ENCODE measurements at regions not wholly inside any gene's neighbourhood (a gene's known extent, or its start where the extent isn't known, plus 50 kb on each side); places are given as distances from the start of the nearest gene placed in this dataset.

DNA sequence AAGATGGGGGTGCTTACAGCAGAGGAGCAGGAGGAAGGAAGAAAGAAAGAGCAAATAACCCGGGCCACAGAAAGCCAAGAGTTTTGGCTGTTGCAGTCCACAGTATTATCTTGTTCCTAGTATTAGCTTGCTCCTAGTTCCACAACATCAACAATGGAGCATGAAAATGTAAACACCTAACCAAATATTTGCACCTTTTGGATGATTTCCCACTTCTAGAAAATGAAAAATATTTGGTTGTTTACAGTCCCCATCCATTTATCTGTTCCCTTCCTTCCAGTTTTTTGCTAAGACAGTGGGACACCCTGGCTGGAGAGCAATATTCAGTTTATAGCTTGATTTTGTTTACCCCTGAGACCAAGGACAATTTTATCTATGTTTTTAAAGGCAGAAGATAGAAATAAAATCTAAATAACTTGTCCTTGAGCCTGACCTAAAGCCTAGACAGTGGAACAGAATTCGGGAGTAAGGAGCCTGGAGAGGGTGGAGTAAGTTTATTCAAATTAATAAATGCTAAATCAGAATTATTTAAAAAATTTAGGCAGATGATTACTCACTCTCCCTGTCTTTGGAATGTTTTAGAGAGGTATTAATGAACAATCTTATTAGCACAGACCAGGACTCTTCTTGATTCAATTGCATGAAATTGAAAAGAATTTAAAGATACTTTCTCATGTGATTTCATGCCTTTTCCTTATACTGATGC lies 51.6 kb downstream of the RESF1 start:
- TF ChIP-seq GATA2 (IDR thresholded peaks at IDR 0.05; ENCODE audit: low read depth, low read length), result no peak

DNA sequence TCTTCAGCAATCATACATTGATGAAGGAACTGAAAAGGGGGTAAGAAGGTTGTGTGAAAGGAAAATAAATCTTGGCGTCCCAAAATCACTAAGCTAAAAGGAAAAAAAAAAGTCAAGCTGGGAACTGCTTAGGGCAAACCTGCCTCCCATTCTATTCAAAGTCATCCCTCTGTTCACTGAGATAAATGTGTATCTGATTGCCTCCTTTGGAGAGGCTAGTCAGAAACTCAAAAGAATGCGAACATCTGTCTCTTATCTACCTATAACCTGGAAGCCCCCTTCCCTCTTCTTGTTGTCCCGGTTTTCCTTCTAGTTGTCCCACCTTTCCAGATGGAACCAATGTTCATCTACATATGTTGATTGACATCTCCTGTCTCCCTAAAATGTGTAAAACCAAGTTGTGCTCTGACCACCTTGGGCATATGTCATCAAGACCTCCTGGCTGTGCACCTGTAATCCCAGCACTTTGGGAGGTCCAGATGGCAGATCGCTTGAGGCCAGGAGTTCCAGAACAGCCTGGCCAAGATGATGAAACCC lies 53.1 kb downstream of the RESF1 start:
- TF ChIP-seq GATA3 (IDR thresholded peaks at IDR 0.05; ENCODE audit: low read depth, low read length), result no peak
- no peak for TF ChIP-seq GATA2 (IDR thresholded peaks at IDR 0.05; ENCODE audit: low read depth, low read length)

DNA sequence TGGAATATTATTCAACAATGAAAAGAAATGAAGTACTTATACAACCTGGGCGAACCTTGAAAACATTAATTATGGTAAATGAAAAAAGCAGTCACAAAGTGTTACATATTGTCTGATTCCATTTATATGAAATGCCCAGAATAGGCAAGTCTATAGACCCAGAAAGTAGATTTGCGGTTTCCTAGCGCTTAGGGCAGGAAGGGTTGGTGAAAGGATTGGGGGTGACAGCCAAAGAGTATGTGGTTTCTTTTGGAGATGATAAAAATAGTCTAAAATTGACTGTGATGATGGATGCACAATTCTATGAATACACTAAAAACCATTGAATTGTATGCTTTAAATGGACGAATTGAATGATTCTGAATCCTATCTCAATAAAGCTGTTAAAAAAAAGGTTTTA lies 55.8 kb downstream of the RESF1 start:
- TF ChIP-seq GATA2 (IDR thresholded peaks at IDR 0.05; ENCODE audit: low read depth, low read length) (no peak), GATA3 (IDR thresholded peaks at IDR 0.05; ENCODE audit: low read depth, low read length) (no peak)

DNA sequence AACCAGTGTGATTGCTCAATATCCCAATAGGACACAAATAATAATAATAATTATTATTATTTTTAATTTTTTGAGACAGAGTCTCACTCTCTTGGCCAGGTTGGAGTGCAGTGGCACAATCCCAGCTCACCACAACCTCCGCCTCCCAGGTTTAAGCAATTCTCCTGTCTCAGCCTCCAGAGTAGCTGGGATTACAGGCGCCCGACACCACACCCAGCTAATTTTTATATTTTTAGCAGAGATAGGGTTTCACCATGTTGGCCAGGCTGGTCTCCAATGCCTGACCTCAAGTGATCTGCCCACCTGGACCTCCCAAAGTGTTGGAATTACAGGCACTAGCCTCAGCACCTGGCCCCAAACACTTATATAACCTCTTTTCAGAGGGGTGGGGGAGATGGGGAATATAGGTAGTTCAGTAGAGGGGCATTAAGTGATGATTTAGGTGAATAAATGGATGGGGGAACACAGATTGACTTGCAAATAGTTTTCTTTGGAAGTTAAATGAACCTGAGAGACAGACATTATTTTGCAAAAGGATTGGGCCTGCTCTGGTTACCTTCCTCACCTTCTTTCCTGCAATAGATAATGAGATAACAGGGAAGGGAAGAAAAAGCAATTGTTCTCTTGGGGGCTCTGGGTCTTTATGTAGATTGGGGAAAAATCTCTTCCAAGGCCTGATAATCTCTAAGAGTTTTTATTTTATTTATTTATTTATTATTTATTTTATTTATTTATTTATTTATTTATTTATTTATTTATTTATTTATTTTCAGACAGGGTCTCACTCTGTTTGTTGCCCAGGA lies 57.7 kb downstream of the RESF1 start:
- TF ChIP-seq GATA3 (IDR thresholded peaks at IDR 0.05; ENCODE audit: low read depth, low read length), result no peak
- TF ChIP-seq GATA2 (IDR thresholded peaks at IDR 0.05; ENCODE audit: low read depth, low read length), result no peak

DNA sequence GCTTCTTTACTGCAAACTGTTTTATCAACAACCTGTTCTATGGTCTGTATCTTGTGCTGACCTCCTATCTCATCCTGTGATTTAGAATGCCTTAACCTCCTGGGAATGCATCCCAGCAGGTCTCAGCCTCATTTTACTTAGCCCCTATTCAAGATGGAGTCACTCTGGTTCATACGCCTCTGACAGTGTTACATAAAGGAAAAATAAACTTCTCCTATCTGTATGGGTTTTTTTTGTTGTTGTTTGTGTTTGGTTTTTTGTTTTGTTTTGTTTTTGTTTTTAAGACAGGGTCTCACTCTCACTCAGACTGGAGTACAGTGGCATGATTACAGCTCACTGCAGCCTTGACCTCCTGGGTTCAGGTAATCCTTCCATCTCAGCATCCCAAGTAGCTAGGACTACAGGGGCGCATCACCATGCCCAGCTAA lies 62.1 kb downstream of the RESF1 start:
- TF ChIP-seq GATA2 (IDR thresholded peaks at IDR 0.05; ENCODE audit: low read depth, low read length) (no peak), GATA3 (IDR thresholded peaks at IDR 0.05; ENCODE audit: low read depth, low read length) (no peak)

DNA sequence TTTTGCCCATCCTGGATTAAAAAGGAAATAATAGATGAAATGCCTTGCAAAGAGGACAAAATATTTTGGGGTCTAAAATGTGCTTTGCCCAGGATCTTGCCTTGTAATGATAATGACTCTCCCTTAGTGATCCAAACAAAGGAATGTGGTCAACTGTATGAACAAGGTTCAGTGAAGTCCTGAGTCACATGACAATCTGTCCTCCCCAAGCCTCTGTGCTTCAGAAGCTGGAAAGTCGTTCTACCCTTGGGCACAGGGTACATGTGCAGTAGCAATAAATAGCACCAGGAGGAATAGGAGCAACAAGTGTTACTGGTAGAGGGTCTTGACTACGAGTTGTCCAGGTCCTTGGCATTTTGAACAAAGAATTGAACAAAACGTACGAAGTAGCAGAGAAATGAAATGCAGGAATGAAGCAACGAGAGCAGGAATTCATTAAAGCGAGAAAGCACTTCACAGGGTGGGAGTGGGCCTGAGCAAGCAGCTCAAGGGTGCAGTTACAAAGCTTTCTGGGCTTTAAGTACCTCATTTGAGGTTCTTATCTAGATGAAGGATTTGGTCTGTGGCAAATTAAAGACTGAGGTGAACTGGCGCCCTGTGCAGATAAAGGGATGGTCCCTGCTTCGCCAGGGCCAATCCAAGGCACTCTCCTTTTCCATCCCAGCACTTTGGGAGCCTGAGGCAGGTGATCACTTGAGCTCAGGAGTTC lies 65.8 kb downstream of the RESF1 start:
- no peak for TF ChIP-seq GATA2 (IDR thresholded peaks at IDR 0.05; ENCODE audit: low read depth, low read length)
- TF ChIP-seq GATA3 (IDR thresholded peaks at IDR 0.05; ENCODE audit: low read depth, low read length), result no peak

DNA sequence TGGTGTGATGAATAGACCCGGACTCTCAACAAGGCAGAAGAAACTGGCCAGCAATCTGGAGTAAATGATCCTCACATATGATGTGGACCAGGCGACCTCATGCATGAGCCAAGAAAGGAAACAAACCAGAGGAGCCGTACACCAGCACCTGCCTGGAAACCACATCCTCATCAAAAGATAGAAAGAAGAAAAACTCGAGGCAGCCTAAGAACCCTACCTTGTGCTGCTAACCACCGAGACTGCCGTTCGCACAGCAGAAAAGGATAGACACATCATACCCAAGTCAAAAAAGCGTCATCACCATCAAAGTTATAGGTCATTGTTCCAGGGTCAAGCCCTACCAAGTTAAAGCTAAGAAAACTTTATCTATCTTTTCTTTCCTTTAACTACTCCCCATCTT lies 66.7 kb downstream of the RESF1 start:
- TF ChIP-seq GATA3 (IDR thresholded peaks at IDR 0.05; ENCODE audit: low read depth, low read length) (no peak), GATA2 (IDR thresholded peaks at IDR 0.05; ENCODE audit: low read depth, low read length) (no peak)

DNA sequence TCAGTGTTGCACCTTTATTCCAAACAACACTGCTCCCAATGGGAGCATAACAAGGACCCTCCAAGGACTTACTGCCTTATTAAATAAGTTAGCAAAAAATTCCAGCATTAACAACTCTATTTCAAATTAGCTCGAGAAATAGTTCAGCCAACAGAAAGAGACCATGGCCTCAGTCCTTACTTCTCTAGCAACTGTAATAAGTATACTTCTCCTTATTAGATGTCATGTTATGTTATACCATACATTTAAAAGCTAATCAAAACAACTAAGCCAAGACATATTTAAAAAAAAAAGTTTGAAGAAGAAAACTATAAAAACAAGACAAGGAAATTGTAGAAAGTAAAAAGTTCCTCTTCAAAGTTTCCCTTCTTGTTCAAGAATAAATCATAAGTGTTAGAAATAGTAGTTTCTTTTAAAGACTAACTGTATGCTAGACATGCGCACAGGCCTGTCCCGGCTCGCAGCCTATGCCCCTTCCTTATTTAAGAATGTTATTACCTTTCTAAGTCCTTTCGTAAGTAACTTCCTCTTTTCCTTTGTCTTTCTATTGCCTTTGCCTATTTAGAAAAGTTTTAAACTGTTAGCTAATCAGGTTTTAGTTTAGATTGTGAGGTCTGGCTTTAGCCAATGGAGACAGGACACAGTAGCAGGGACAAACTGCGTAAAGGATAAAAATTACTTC lies 68.6 kb downstream of the RESF1 start:
- TF ChIP-seq GATA2 (IDR thresholded peaks at IDR 0.05; ENCODE audit: low read depth, low read length) (no peak), GATA3 (IDR thresholded peaks at IDR 0.05; ENCODE audit: low read depth, low read length) (no peak)

DNA sequence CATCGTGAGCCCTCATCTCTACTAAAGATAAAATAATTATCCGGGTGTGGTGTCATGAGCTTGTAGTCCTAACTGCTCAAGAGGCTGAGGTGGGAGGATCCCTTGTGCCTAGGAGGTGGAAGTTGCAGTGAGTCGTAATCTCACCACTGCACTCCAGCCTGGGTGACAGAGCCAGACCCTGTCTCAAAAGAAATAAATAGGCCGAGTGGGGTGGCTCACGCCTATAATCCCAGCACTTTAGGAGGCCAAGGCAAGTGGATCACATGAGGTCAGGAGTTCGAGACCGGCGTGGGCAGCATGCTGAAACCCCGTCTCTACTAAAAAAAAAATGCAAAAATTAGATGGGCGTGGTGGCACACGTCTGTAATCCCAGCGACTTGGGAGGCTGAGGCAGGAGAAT lies 70.9 kb downstream of the RESF1 start:
- no peak for TF ChIP-seq GATA3 (IDR thresholded peaks at IDR 0.05; ENCODE audit: low read depth, low read length)
- TF ChIP-seq GATA2 (IDR thresholded peaks at IDR 0.05; ENCODE audit: low read depth, low read length), result no peak

DNA sequence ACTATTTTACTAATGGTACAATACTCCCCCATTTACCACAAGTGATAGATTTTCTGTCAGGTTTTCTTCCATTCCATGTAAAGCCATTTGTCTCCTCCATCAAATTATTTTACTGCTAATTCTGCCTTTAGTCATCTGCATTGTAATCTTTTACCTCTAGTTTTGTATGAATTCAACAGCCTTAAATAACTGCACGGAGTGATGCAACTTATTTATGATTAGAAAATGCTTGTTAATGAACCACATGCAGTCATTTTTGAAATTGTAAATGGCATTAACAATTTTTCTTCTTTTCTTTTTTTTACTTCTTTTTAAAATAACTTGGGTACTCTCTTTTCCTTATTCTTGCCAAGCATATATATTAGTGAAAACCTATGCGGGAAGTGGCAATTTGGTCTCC lies 71.5 kb downstream of the RESF1 start:
- TF ChIP-seq GATA2 (IDR thresholded peaks at IDR 0.05; ENCODE audit: low read depth, low read length) (no peak), GATA3 (IDR thresholded peaks at IDR 0.05; ENCODE audit: low read depth, low read length) (no peak)

DNA sequence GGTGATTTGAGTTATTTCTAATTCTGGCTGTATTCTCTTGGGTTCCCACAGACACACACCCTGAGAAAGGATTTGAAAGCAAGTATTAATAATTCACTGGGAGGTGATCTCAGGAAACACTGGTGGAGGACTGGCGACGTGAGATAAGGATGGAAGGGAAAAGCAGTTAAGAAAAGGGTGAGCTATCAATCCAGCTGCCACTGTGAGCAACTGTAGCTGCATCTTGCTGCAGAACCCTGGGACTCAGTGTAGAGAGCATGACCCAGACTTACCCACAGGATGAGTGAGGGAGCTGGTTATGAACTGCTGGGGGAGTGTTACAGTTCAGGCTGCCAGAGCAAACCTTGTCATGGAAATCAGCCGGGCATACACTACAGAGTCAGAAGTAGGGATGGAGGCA lies 71.9 kb downstream of the RESF1 start:
- TF ChIP-seq GATA2 (IDR thresholded peaks at IDR 0.05; ENCODE audit: low read depth, low read length), result no peak
- no peak for TF ChIP-seq GATA3 (IDR thresholded peaks at IDR 0.05; ENCODE audit: low read depth, low read length)

DNA sequence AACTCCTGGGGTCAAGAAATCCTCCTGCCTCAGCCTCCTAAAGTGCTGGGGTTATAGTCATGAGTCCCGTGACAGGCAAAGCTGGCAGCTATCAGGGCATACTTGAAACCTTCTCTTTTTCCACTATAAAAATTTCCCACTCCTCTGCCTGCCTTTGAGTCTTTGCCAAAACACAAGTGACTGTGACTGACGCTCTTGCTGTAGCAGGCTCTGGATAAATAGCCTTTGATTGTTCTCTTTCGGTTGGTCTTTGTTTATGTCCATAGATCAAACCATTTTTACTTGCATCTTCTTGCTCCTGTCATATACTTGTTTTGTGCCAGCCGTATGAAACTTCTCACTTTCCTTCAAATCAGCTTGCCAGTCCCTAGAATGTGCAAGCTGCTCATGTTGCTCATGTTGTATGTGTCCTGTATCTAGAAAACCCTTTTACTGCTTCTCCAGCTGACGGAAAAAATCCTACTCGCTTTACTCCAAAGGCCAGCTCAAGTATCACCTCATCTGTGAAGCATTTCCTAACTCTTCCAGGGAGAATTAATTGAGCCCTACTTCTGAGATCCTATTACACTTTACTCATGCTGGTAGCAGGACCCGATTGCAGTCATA lies 73.1 kb downstream of the RESF1 start:
- TF ChIP-seq GATA3 (IDR thresholded peaks at IDR 0.05; ENCODE audit: low read depth, low read length) (no peak), GATA2 (IDR thresholded peaks at IDR 0.05; ENCODE audit: low read depth, low read length) (no peak)

DNA sequence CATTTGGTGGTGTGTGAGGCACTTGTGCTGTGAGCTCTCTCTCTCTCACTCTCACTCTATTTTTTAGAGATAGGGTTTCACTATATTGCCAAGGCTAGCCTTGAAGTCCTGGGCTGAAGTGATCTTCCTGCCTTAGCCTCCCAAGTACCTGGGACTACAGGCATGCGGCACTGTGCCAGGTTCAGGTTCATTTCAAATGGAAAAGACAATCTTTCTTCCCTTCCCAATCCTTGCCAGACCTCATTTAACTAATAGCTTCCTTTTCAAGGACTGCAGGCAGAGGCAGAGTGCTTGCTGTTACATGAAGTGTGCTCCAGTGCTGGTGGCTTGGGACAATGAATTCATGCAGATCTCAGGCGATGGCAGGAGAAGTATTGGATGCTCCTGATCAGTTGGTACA lies 73.2 kb upstream of the BICD1 start:
- TF ChIP-seq GATA2 (IDR thresholded peaks at IDR 0.05; ENCODE audit: low read depth, low read length) (no peak), GATA3 (IDR thresholded peaks at IDR 0.05; ENCODE audit: low read depth, low read length) (no peak)
